HUES48 (cell line): ENCODE measurements at regions not wholly inside any gene's neighbourhood (a gene's known extent, or its start where the extent isn't known, plus 50 kb on each side); places are given as distances from the start of the nearest gene placed in this dataset.

Experiments used
- H3K27ac ChIP-seq: one replicate; pipeline ENCODE4 v1.7.0; 2013; ENCODE audit warnings: low read depth, low read length, inconsistent platforms
- H3K27me3 ChIP-seq: 2 replicates; pipeline ENCODE4 v1.6.1; 2013; ENCODE audit warnings: mild to moderate bottlenecking, low read length; ENCODE audit not compliant: control insufficient read depth, insufficient read depth
- H3K36me3 ChIP-seq: 2 replicates; pipeline ENCODE4 v1.6.1; 2013; ENCODE audit warnings: low read length; ENCODE audit not compliant: control insufficient read depth, insufficient read depth
- H3K4me1 ChIP-seq: 2 replicates; pipeline ENCODE4 v1.6.1; 2013; ENCODE audit warnings: mild to moderate bottlenecking, low read length; ENCODE audit not compliant: control insufficient read depth, insufficient read depth
- H3K4me3 ChIP-seq: 2 replicates; pipeline ENCODE4 v1.5.1; 2013; ENCODE audit warnings: mild to moderate bottlenecking, low read depth, low read length
- H3K9ac ChIP-seq: 2 replicates; pipeline ENCODE4 v1.6.1; 2013; ENCODE audit warnings: mild to moderate bottlenecking, low read depth, low read length, moderate library complexity
- H3K9me3 ChIP-seq: 2 replicates; pipeline ENCODE4 v1.6.1; 2013; ENCODE audit warnings: low read length; ENCODE audit not compliant: control insufficient read depth, insufficient read depth

- H3K4me1 ChIP-seq = no peaks in the 10 kb centered on the region
- H3K27me3 ChIP-seq = no peaks in the 10 kb centered on the region
- H3K9ac ChIP-seq = no peak overlapping the region
- H3K36me3 ChIP-seq = no peaks in the 10 kb centered on the region
- no peaks in the 10 kb centered on the region for H3K9me3 ChIP-seq
- H3K4me3 ChIP-seq = no peak overlapping the region
- no peak overlapping the region for H3K27ac ChIP-seq
These were observed 1002.6 kb downstream of the TMTC2 start for GRCh38 chr12:83689333-83689732.

DNA sequence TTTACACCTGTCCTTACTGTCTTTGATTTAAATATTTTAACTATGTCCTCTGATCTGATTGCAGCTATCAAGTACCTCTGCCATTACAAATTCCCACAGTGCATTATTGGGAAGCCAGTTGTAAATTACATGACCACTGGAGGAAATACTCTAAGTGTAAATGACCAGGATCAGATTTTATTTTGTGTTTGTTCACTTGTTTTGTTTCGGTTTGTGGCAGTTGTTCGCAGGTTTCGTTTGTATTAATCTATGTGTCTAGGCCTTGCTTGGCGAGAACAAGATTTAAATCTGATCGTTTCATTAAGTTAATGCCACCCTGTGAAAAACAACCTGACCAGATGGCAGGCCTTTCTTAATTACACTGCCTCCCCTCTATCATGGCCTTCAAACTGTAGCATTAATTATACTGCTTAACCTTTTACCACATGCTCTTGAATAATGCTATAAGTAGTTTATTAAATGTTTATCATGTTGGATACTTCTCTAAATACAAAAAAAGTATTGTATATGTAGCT is 990.1 kb downstream of the TMTC2 start:
- Histone ChIP-seq H3K36me3 (no peaks in the 10 kb centered on the region), H3K4me1 (no peaks in the 10 kb centered on the region), H3K4me3 (no peak overlapping the region), H3K27ac (no peak overlapping the region), H3K9me3 (no peaks in the 10 kb centered on the region), H3K27me3 (no peaks in the 10 kb centered on the region), H3K9ac (no peak overlapping the region)

- no peaks in the 10 kb centered on the region for H3K4me1 ChIP-seq
- H3K27ac ChIP-seq = no peak overlapping the region
- H3K9ac ChIP-seq = no peak overlapping the region
- no peak overlapping the region for H3K4me3 ChIP-seq
- no peaks in the 10 kb centered on the region for H3K9me3 ChIP-seq
- H3K27me3 ChIP-seq = no peaks in the 10 kb centered on the region
- no peaks in the 10 kb centered on the region for H3K36me3 ChIP-seq
These were observed 980.0 kb downstream of the TMTC2 start for GRCh38 chr12:83666690-83667089.

- Histone ChIP-seq H3K36me3 (no peaks in the 10 kb centered on the region), H3K27ac (no peak overlapping the region), H3K4me1 (no peaks in the 10 kb centered on the region), H3K9ac (no peak overlapping the region), H3K4me3 (no peak overlapping the region), H3K9me3 (no peaks in the 10 kb centered on the region), H3K27me3 (no peaks in the 10 kb centered on the region)
These were observed 979.0 kb downstream of the TMTC2 start for GRCh38 chr12:83665634-83666218.

- Histone ChIP-seq H3K27me3 (no peaks in the 10 kb centered on the region), H3K27ac (no peak overlapping the region), H3K9ac (no peak overlapping the region), H3K4me1 (no peaks in the 10 kb centered on the region), H3K36me3 (no peaks in the 10 kb centered on the region), H3K9me3 (no peaks in the 10 kb centered on the region), H3K4me3 (no peak overlapping the region)
These were observed 977.9 kb downstream of the TMTC2 start for GRCh38 chr12:83664650-83665049.

- H3K9me3 ChIP-seq = no peaks in the 10 kb centered on the region
- no peaks in the 10 kb centered on the region for H3K27me3 ChIP-seq
- no peaks in the 10 kb centered on the region for H3K36me3 ChIP-seq
- no peak overlapping the region for H3K27ac ChIP-seq
- H3K9ac ChIP-seq = no peak overlapping the region
- no peak overlapping the region for H3K4me3 ChIP-seq
- H3K4me1 ChIP-seq = no peaks in the 10 kb centered on the region
These were observed 974.1 kb downstream of the TMTC2 start for GRCh38 chr12:83660727-83661358.

GRCh38 chr12:83659321-83659720 is 972.6 kb downstream of the TMTC2 start:
- Histone ChIP-seq H3K4me3 (no peak overlapping the region), H3K9me3 (no peaks in the 10 kb centered on the region), H3K27me3 (no peaks in the 10 kb centered on the region), H3K36me3 (no peaks in the 10 kb centered on the region), H3K4me1 (no peaks in the 10 kb centered on the region), H3K27ac (no peak overlapping the region), H3K9ac (no peak overlapping the region)

GRCh38 chr12:83656004-83656403 is 969.3 kb downstream of the TMTC2 start:
- no peaks in the 10 kb centered on the region for H3K9me3 ChIP-seq
- no peaks in the 10 kb centered on the region for H3K27me3 ChIP-seq
- no peaks in the 10 kb centered on the region for H3K36me3 ChIP-seq
- H3K4me3 ChIP-seq = no peak overlapping the region
- no peaks in the 10 kb centered on the region for H3K4me1 ChIP-seq
- H3K9ac ChIP-seq = no peak overlapping the region
- H3K27ac ChIP-seq = no peak overlapping the region

- H3K36me3 ChIP-seq = no peaks in the 10 kb centered on the region
- H3K4me1 ChIP-seq = peaks cover 12% of the 10 kb centered on the region
- H3K9me3 ChIP-seq = no peaks in the 10 kb centered on the region
- no peak overlapping the region for H3K4me3 ChIP-seq
- H3K27me3 ChIP-seq = no peaks in the 10 kb centered on the region
- H3K9ac ChIP-seq = no peak overlapping the region
- H3K27ac ChIP-seq = no peak overlapping the region
These were observed 955.5 kb downstream of the TMTC2 start for GRCh38 chr12:83642205-83642604.

- Histone ChIP-seq H3K4me3 (no peak overlapping the region), H3K36me3 (no peaks in the 10 kb centered on the region), H3K9me3 (no peaks in the 10 kb centered on the region), H3K27ac (no peak overlapping the region), H3K4me1 (peaks cover 12% of the 10 kb centered on the region), H3K9ac (no peak overlapping the region), H3K27me3 (no peaks in the 10 kb centered on the region)
These were observed 955.1 kb downstream of the TMTC2 start for GRCh38 chr12:83641789-83642188.

DNA sequence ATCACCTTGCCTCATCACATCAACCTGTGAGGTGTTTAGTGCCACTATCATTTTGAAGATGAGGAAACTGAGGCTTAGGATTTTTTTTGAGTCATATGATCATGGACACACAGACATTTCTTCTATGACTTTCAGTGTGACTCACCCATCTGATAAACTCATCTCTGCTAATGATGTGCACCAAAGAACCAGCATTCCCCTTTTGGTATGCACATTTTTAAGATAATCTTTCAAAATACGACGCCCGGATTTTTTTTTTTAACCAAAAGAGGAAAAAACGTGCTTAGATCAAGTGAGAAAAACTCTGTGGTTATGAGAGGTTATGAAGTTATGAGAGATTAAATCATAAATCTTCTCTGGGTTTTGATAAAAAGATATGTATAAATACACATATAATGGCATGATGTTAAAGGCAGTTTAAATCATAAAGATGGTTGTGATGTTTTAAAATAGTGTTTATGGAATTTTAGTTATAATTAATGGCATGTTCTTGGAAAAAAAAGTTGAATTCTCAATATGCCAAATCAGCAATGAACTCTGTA is 948.1 kb downstream of the TMTC2 start:
- H3K9me3 ChIP-seq = no peaks in the 10 kb centered on the region
- H3K4me3 ChIP-seq = no peak overlapping the region
- H3K27me3 ChIP-seq = no peaks in the 10 kb centered on the region
- H3K4me1 ChIP-seq = no peaks in the 10 kb centered on the region; the same call in 1 of the 2 replicates
- no peaks in the 10 kb centered on the region for H3K36me3 ChIP-seq
- H3K27ac ChIP-seq = no peak overlapping the region
- H3K9ac ChIP-seq = no peak overlapping the region
